ENCODE measurements at regions not wholly inside any gene's neighbourhood (a gene's known extent, or its start where the extent isn't known, plus 50 kb on each side); places are given as distances from the start of the nearest gene placed in this dataset.
"Not testable (repeated sequence)": the region's sequence is repeated elsewhere in the genome, so short reads cannot be mapped to it uniquely, and the experiment has no call there.

GRCh38 chr21:14646893-14647292 is 100.8 kb upstream of the SAMSN1 start:
- no peak for DNase-seq (ENCODE audit: low read depth)
- no peak for TF ChIP-seq CTCF (IDR thresholded peaks at IDR 0.05; ENCODE audit: insufficient read depth, low read depth, low read length, missing control alignments)
- no peak overlapping the region for H3K4me3 ChIP-seq (ENCODE audit: low read length)

- no peak for TF ChIP-seq CTCF (IDR thresholded peaks at IDR 0.05; ENCODE audit: insufficient read depth, low read depth, low read length, missing control alignments)
- H3K4me3 ChIP-seq (ENCODE audit: low read length), result no peak overlapping the region
- DNase-seq (ENCODE audit: low read depth), result no peak
Measured at GRCh38 chr21:14645702-14646101, 99.6 kb upstream of the SAMSN1 start.

GRCh38 chr21:14632359-14632758 is 86.2 kb upstream of the SAMSN1 start:
- TF ChIP-seq CTCF (IDR thresholded peaks at IDR 0.05; ENCODE audit: insufficient read depth, low read depth, low read length, missing control alignments), result no peak
- H3K4me3 ChIP-seq (ENCODE audit: low read length), result no peak overlapping the region
- DNase-seq (ENCODE audit: low read depth), result no peak

GRCh38 chr21:14630556-14631069 is 84.5 kb upstream of the SAMSN1 start:
- no peak for DNase-seq (ENCODE audit: low read depth)
- no peak for TF ChIP-seq CTCF (IDR thresholded peaks at IDR 0.05; ENCODE audit: insufficient read depth, low read depth, low read length, missing control alignments)
- H3K4me3 ChIP-seq (ENCODE audit: low read length), result no peak overlapping the region

GRCh38 chr21:14629461-14629860 is 83.3 kb upstream of the SAMSN1 start:
- DNase-seq (ENCODE audit: low read depth), result no peak
- no peak overlapping the region for H3K4me3 ChIP-seq (ENCODE audit: low read length)
- TF ChIP-seq CTCF (IDR thresholded peaks at IDR 0.05; ENCODE audit: insufficient read depth, low read depth, low read length, missing control alignments), result no peak

- H3K4me3 ChIP-seq (ENCODE audit: low read length); DNase-seq (ENCODE audit: low read depth): not testable (repeated sequence)
Measured at GRCh38 chr21:14623079-14623478, 77.0 kb upstream of the SAMSN1 start.

- TF ChIP-seq CTCF (IDR thresholded peaks at IDR 0.05; ENCODE audit: insufficient read depth, low read depth, low read length, missing control alignments), result no peak
- no peak for DNase-seq (ENCODE audit: low read depth)
- no peak overlapping the region for H3K4me3 ChIP-seq (ENCODE audit: low read length)
Measured at GRCh38 chr21:14620152-14620551, 74.0 kb upstream of the SAMSN1 start.
